Keratinocyte (primary cell): ENCODE measurements at regions not wholly inside any gene's neighbourhood (a gene's known extent, or its start where the extent isn't known, plus 50 kb on each side); places are given as distances from the start of the nearest gene placed in this dataset.

Experiments used
- DNase-seq: peaks from one replicate; pipeline ENCODE4 v3.0.0-alpha.2; 2011; ENCODE audit warnings: low read depth, missing footprints, low spot score
- FAIRE-seq: peaks from 2 replicates; lab custom pipeline; 2011; peaks lifted over from hg19 to GRCh38; lab: Jason Lieb, UNC
- H2AFZ ChIP-seq: 2 replicates; pipeline ENCODE4 v1.6.0; 2012; ENCODE audit warnings: low read length, control low read depth, inconsistent platforms; ENCODE audit not compliant: control insufficient read depth
- H3K27ac ChIP-seq: 2 replicates; pipeline ENCODE4 v1.5.1; 2011; ENCODE audit warnings: low read length; ENCODE audit not compliant: control insufficient read depth, insufficient read depth
- H3K27me3 ChIP-seq: 3 replicates; pipeline ENCODE4 v1.6.0; 2011; ENCODE audit warnings: low read length; ENCODE audit not compliant: control insufficient read depth, insufficient read depth; ENCODE audit errors: extremely low read depth
- H3K36me3 ChIP-seq, 2 experiments: 2 replicates in 1 of 2; 3 replicates in 1 of 2; pipeline ENCODE4 v1.5.1; 2011; ENCODE audit warnings: low read length in 2 of 2, mild to moderate bottlenecking in 1 of 2; ENCODE audit not compliant: control insufficient read depth in 2 of 2, insufficient read depth in 2 of 2; ENCODE audit errors: extremely low read depth in 1 of 2
- H3K4me1 ChIP-seq: 3 replicates; pipeline ENCODE4 v1.5.1; 2011; ENCODE audit warnings: low read length; ENCODE audit not compliant: control insufficient read depth, insufficient read depth; ENCODE audit errors: extremely low read depth
- H3K4me2 ChIP-seq: 3 replicates; pipeline ENCODE4 v1.6.0; 2011; ENCODE audit warnings: low read depth, low read length; ENCODE audit not compliant: control insufficient read depth, insufficient read depth; ENCODE audit errors: extremely low read depth
- H3K4me3 ChIP-seq, 3 experiments: fragments of 200-600 bp in 1 of 3; sonication (generic) in 1 of 3; 2 replicates in 2 of 3; 3 replicates in 1 of 3; pipeline ENCODE4 v1.5.1; 2011 to 2016; ENCODE audit warnings: low read length in 3 of 3, mild to moderate bottlenecking in 3 of 3, control low read depth in 2 of 3, inconsistent platforms in 1 of 3, low read depth in 1 of 3, mixed read lengths in 1 of 3, mixed run types in 1 of 3, moderate library complexity in 1 of 3; ENCODE audit not compliant: control insufficient read depth in 2 of 3, insufficient read depth in 2 of 3; ENCODE audit errors: extremely low read depth in 1 of 3
- H3K79me2 ChIP-seq: 2 replicates; pipeline ENCODE4 v1.6.0; 2012; ENCODE audit warnings: low read length; ENCODE audit not compliant: control insufficient read depth, insufficient read depth
- H3K9ac ChIP-seq: 3 replicates; pipeline ENCODE4 v1.6.0; 2011; ENCODE audit warnings: low read length; ENCODE audit not compliant: control insufficient read depth, insufficient read depth; ENCODE audit errors: extremely low read depth
- H3K9me1 ChIP-seq: 3 replicates; pipeline ENCODE4 v1.6.0; 2011; ENCODE audit warnings: low read length; ENCODE audit not compliant: control insufficient read depth, insufficient read depth; ENCODE audit errors: extremely low read depth
- H3K9me3 ChIP-seq: 2 replicates; pipeline ENCODE4 v1.5.1; 2012; ENCODE audit warnings: low read depth, low read length; ENCODE audit not compliant: control insufficient read depth
- H4K20me1 ChIP-seq: 3 replicates; pipeline ENCODE4 v1.6.0; 2011; ENCODE audit warnings: low read length; ENCODE audit not compliant: control insufficient read depth, insufficient read depth; ENCODE audit errors: extremely low read depth
- EZH2 ChIP-seq: IDR thresholded peaks from one replicate; pipeline ENCODE4 v1.6.1; 2012; ENCODE audit warnings: inconsistent platforms, mild to moderate bottlenecking, low read length, moderate library complexity
- dilution Hi-C: fragments of 300-500 bp; cut with MboI; formaldehyde crosslinking; loops from one replicate; pipeline ENCODE4 v1.7.0; 2020; ENCODE audit warnings: low sequenced_read_pairs; ENCODE audit not compliant: extremely low pct_ligation_motif_present
- TF ChIP-seq, protein P1 (sequence below), 3 experiments: IDR thresholded peaks in 1 of 3; conservative IDR thresholded peaks in 1 of 3; optimal IDR thresholded peaks in 1 of 3; 2 replicates in 2 of 3; 3 replicates in 1 of 3; pipeline versions ENCODE3 to v1.5.1; 2011; ENCODE audit warnings: low read length in 3 of 3, mild to moderate bottlenecking in 3 of 3, moderate library complexity in 2 of 3, control low read depth in 1 of 3, inconsistent platforms in 1 of 3; ENCODE audit not compliant: insufficient read depth in 2 of 3; ENCODE audit errors: extremely low read depth in 1 of 3

DNA sequence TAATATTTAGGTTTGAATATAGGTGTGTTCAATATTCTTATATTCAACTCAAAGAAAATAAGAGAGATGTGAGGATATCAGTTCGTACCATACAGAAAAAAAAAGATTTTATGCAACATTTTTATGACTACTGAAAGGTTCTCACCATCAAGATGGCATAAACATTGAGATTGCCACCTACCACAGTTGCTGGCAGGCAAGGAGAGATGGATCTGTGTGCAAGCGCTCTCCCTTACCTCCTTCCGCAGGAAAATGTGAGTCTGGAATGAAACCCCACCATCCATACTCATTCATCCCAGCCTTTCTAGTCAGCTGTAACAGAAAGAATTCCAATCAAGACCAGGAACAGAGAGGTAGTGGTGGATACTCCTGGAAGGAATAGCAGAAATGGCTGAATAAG, 376.9 kb downstream of the PPP3CA start:
- no peak overlapping the region for H3K4me3 ChIP-seq
- H3K4me2 ChIP-seq = no peak overlapping the region
- dilution Hi-C loops = no loop called here
- H3K27me3 ChIP-seq = no peaks in the 10 kb centered on the region
- H3K36me3 ChIP-seq = no peaks in the 10 kb centered on the region
- H3K27ac ChIP-seq = no peak overlapping the region
- H3K79me2 ChIP-seq = no peaks in the 10 kb centered on the region
- no peak for DNase-seq
- H3K9ac ChIP-seq = no peak overlapping the region
- H4K20me1 ChIP-seq = no peaks in the 10 kb centered on the region
- H3K4me1 ChIP-seq = no peaks in the 10 kb centered on the region
- H3K9me1 ChIP-seq = no peaks in the 10 kb centered on the region
- H3K9me3 ChIP-seq = no peaks in the 10 kb centered on the region
- no peak for FAIRE-seq
- no peak overlapping the region for H2AFZ ChIP-seq
- TF ChIP-seq, protein P1, sequence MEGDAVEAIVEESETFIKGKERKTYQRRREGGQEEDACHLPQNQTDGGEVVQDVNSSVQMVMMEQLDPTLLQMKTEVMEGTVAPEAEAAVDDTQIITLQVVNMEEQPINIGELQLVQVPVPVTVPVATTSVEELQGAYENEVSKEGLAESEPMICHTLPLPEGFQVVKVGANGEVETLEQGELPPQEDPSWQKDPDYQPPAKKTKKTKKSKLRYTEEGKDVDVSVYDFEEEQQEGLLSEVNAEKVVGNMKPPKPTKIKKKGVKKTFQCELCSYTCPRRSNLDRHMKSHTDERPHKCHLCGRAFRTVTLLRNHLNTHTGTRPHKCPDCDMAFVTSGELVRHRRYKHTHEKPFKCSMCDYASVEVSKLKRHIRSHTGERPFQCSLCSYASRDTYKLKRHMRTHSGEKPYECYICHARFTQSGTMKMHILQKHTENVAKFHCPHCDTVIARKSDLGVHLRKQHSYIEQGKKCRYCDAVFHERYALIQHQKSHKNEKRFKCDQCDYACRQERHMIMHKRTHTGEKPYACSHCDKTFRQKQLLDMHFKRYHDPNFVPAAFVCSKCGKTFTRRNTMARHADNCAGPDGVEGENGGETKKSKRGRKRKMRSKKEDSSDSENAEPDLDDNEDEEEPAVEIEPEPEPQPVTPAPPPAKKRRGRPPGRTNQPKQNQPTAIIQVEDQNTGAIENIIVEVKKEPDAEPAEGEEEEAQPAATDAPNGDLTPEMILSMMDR (optimal IDR thresholded peaks at IDR 0.05 in 1 of 3, IDR thresholded peaks at IDR 0.05 in 1 of 3, conservative IDR thresholded peaks at IDR 0.05 in 1 of 3; ENCODE audit: extremely low read depth in 1 of 3, insufficient read depth in 2 of 3, low read length in 3 of 3) = no peak
- no peak for TF ChIP-seq EZH2

DNA sequence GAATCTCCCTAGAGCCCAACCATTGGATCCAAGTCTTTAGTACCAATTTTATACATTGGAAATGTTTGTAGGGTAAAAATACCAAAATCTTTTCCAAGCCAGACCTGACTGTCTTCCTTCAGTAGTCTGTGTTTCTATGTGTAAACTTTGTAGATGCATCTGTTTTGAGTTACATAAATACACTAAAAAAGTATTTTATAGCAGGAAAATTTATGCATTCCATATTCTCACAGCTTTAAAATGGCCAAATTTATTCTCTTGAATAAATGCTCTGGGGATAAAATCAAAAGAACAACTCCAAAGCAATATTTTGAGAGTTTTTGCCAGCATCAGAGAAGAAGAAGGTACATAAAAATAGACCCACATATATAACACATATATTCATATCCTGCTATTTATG, 377.4 kb downstream of the PPP3CA start:
- no peaks in the 10 kb centered on the region for H3K9me3 ChIP-seq
- no peak overlapping the region for H3K27ac ChIP-seq
- no peaks in the 10 kb centered on the region for H3K27me3 ChIP-seq
- DNase-seq = no peak
- no peak overlapping the region for H2AFZ ChIP-seq
- dilution Hi-C loops = no loop called here
- FAIRE-seq = no peak
- no peaks in the 10 kb centered on the region for H3K36me3 ChIP-seq
- no peaks in the 10 kb centered on the region for H4K20me1 ChIP-seq
- H3K4me2 ChIP-seq = no peak overlapping the region
- H3K9ac ChIP-seq = no peak overlapping the region
- no peaks in the 10 kb centered on the region for H3K79me2 ChIP-seq
- H3K4me3 ChIP-seq = no peak overlapping the region
- H3K9me1 ChIP-seq = no peaks in the 10 kb centered on the region
- no peak for TF ChIP-seq EZH2
- TF ChIP-seq, protein P1 (optimal IDR thresholded peaks at IDR 0.05 in 1 of 3, IDR thresholded peaks at IDR 0.05 in 1 of 3, conservative IDR thresholded peaks at IDR 0.05 in 1 of 3; ENCODE audit: extremely low read depth in 1 of 3, insufficient read depth in 2 of 3, low read length in 3 of 3) = no peak
- no peaks in the 10 kb centered on the region for H3K4me1 ChIP-seq
